Prostate gland (tissue), 2 donors: ENCODE measurements at regions not wholly inside any gene's neighbourhood (a gene's known extent, or its start where the extent isn't known, plus 50 kb on each side); places are given as distances from the start of the nearest gene placed in this dataset.
A peak's percentile ranks its signal among the peaks of the same experiment; 100 is the strongest.

Experiments
- DNase-seq: peaks from one replicate; pipeline ENCODE4 v3.0.0-alpha.2; 2019; ENCODE audit warnings: low spot score
- H3K27ac ChIP-seq, 2 donors: fragments of 200-600 bp; sonication (generic); 2 replicates each; pipeline ENCODE4 v1.5.1; 2017 to 2019
- H3K27me3 ChIP-seq: fragments of 200-600 bp; sonication (generic); replicated peaks from 2 replicates; pipeline ENCODE4 v1.5.1; 2019; ENCODE audit not compliant: insufficient read depth
- H3K36me3 ChIP-seq, 2 donors: fragments of 200-600 bp; sonication (generic); 1 replicate in 1 of 2; 2 replicates in 1 of 2; pipeline versions ENCODE4 v1.5.1 to v1.8.1; 2017 to 2019
- H3K4me1 ChIP-seq: fragments of 200-600 bp; sonication (generic); replicated peaks from 2 replicates; pipeline ENCODE4 v1.5.1; 2019
- H3K4me3 ChIP-seq, 2 donors: fragments of 200-600 bp; sonication (generic); 2 replicates each; pipeline ENCODE4 v1.5.1; 2017 to 2019
- H3K9me3 ChIP-seq: fragments of 200-600 bp; sonication (generic); 2 replicates; pipeline ENCODE4 v1.5.1; 2017
- POLR2A ChIP-seq: fragments of 450-650 bp; IDR thresholded peaks from one replicate; pipeline ENCODE4 v1.6.1; 2016; ENCODE audit warnings: antibody characterized with exemption, mild to moderate bottlenecking
- POLR2AphosphoS5 ChIP-seq: sonication (generic); formaldehyde crosslinking; IDR thresholded peaks from one replicate; pipeline ENCODE4 v1.6.1; 2017; ENCODE audit warnings: antibody characterized with exemption
- WGBS: methylation state at CpG from one replicate; pipeline ENCODE4 v1.1.5; 2018; 5-methylcytosine and 5-hydroxymethylcytosine counted together
- intact Hi-C: fragments of 100-400 bp; cut with DNase I; formaldehyde crosslinking; loops from one replicate; pipeline ENCODE4 v1.14.2; 2022
- TF ChIP-seq, protein P1 (sequence below), 4 experiments: fragments of 200-600 bp in 2 of 4; fragments of 450-650 bp in 2 of 4; sonication (generic) in 2 of 4; IDR thresholded peaks; 1 replicate in 3 of 4; 2 replicates in 1 of 4; pipeline ENCODE4 v1.5.1; 2016 to 2019; ENCODE audit warnings: antibody characterized with exemption in 4 of 4, mild to moderate bottlenecking in 2 of 4, moderate library complexity in 2 of 4

DNA sequence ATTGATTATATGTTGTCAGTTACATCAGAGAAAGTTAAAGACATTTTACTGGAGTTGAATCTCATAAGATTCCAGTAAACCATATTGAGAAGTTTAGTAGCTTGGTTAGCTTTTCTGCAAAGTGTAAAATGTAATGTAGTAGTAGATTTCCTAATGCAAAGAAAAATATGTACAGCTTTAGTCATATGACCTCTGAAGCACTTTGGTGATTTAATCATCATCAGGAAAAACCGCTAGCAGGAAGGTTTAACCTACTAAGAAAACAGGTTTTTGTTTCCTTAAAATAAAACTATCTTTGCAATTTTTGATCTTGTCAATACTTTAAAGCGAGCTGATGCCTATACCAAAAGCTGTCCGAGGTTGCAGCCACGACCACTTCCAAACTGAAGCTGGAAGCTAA lies 364.6 kb upstream of the ZNF385D start:
- no peaks in the 10 kb centered on the region for H3K27me3 ChIP-seq
- TF ChIP-seq POLR2AphosphoS5, result no peak
- TF ChIP-seq, protein P1, sequence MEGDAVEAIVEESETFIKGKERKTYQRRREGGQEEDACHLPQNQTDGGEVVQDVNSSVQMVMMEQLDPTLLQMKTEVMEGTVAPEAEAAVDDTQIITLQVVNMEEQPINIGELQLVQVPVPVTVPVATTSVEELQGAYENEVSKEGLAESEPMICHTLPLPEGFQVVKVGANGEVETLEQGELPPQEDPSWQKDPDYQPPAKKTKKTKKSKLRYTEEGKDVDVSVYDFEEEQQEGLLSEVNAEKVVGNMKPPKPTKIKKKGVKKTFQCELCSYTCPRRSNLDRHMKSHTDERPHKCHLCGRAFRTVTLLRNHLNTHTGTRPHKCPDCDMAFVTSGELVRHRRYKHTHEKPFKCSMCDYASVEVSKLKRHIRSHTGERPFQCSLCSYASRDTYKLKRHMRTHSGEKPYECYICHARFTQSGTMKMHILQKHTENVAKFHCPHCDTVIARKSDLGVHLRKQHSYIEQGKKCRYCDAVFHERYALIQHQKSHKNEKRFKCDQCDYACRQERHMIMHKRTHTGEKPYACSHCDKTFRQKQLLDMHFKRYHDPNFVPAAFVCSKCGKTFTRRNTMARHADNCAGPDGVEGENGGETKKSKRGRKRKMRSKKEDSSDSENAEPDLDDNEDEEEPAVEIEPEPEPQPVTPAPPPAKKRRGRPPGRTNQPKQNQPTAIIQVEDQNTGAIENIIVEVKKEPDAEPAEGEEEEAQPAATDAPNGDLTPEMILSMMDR (IDR thresholded peaks at IDR 0.05), result no peak
- TF ChIP-seq POLR2A, result no peak
- intact Hi-C loops, result loop anchor here (5.0 kb wide), 1 partner anchor 623 kb away; no protein-coding TSS in a partner anchor
- H3K27ac ChIP-seq, result no peak overlapping the region
- no peaks in the 10 kb centered on the region for H3K36me3 ChIP-seq
- 84% methylated on average over 4 of the region's 4 CpGs for WGBS
- no peaks in the 10 kb centered on the region for H3K9me3 ChIP-seq
- H3K4me1 ChIP-seq, result peaks cover 2% of the 10 kb centered on the region
- no peak for DNase-seq
- no peak overlapping the region for H3K4me3 ChIP-seq

DNA sequence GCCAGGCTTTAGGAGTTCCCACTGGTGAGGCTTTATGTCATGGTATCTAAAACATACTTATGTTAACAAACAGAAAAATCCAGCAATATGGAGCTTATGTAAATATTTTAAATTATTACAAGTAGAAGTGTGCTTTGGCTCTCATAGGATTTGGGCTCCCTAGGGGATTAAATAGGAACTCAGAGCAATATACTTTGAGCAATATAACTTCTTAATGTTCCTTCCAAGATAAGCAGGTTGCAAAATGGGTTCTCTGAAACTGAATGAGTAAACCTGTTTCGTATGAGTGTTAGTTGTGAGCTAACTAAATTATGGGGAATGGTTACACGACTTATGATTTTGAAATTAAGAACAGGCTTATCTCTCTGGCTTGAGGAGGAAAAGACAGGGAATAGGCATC lies 366.1 kb upstream of the ZNF385D start:
- intact Hi-C loops, result loop anchor here (5.0 kb wide), 1 partner anchor 625 kb away; no protein-coding TSS in a partner anchor
- 81% methylated on average over 2 of the region's 2 CpGs for WGBS

DNA sequence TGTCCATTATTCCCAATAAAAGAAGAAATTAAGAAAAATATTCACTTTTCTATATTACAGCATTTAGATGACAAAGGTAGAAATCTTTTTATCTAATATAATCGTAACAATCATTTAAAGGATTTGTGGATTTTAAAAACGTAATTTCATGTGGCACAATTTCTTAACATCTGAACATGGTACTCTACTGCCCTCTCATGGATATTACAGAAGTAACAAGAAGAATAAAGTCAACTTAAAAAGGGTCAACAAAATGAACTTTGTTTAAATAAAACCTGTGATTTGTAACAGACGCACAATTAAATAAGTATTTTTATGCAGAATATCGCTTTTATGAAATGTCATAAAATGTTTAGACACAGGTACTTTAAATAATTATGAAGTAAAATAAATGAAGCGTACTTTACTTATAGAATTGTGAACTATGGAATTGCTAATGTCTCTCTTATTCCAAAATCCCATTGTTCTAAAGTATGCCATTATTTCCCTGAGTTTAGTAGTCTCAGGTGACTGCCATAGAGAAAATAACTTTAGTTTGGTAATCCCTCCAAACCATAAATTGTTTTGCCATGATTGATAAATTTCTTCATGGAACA lies 366.8 kb upstream of the ZNF385D start:
- no peaks in the 10 kb centered on the region for H3K36me3 ChIP-seq
- TF ChIP-seq POLR2AphosphoS5 (no peak), POLR2A (no peak)
- TF ChIP-seq, protein P1 (IDR thresholded peaks at IDR 0.05), result peak; percentile 27 to 74 (median 68)
- no peak overlapping the region for H3K27ac ChIP-seq
- H3K27me3 ChIP-seq, result no peaks in the 10 kb centered on the region
- intact Hi-C loops, result loop anchor here (5.0 kb wide), 1 partner anchor 626 kb away; no protein-coding TSS in a partner anchor
- H3K9me3 ChIP-seq, result no peaks in the 10 kb centered on the region
- no peak overlapping the region for H3K4me3 ChIP-seq
- no peaks in the 10 kb centered on the region for H3K4me1 ChIP-seq
- no peak for DNase-seq
- WGBS, result 25% methylated on average over 5 of the region's 5 CpGs

More for the DNA sequence above, 366.1 kb upstream of the ZNF385D start:
- H3K27ac ChIP-seq, result no peak overlapping the region
- TF ChIP-seq POLR2A (no peak), POLR2AphosphoS5 (no peak)
- TF ChIP-seq, protein P1 (IDR thresholded peaks at IDR 0.05), result no peak
- H3K27me3 ChIP-seq, result no peaks in the 10 kb centered on the region
- DNase-seq, result no peak
- no peaks in the 10 kb centered on the region for H3K9me3 ChIP-seq
- no peaks in the 10 kb centered on the region for H3K4me1 ChIP-seq
- no peaks in the 10 kb centered on the region for H3K36me3 ChIP-seq
- no peak overlapping the region for H3K4me3 ChIP-seq

DNA sequence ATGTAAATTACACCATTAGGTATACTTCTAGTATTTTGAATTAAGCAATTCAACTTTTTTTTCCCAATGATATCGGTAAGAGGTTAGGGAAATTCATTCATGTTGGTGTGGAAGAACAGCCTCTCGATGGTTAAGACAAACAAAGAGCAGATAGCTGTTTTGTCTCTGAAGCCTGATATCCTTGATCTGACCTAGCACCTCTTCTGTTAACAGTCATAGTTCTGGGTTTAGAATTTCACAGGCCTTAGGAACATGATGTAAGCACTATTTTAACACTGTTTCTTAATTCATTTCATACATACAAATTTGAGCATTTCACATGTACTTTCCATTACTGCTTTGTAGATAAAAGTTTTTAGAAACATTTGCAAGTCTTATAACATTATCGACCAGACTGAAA lies 367.5 kb upstream of the ZNF385D start:
- DNase-seq, result no peak
- H3K27ac ChIP-seq, result no peak overlapping the region
- H3K27me3 ChIP-seq, result no peaks in the 10 kb centered on the region
- H3K4me3 ChIP-seq, result no peak overlapping the region
- no peaks in the 10 kb centered on the region for H3K9me3 ChIP-seq
- no peaks in the 10 kb centered on the region for H3K4me1 ChIP-seq
- 85% methylated on average over 3 of the region's 3 CpGs for WGBS
- TF ChIP-seq POLR2AphosphoS5 (no peak), POLR2A (no peak)
- TF ChIP-seq, protein P1 (IDR thresholded peaks at IDR 0.05), result no peak
- intact Hi-C loops, result loop anchor here (5.0 kb wide), 1 partner anchor 626 kb away; no protein-coding TSS in a partner anchor
- no peaks in the 10 kb centered on the region for H3K36me3 ChIP-seq

DNA sequence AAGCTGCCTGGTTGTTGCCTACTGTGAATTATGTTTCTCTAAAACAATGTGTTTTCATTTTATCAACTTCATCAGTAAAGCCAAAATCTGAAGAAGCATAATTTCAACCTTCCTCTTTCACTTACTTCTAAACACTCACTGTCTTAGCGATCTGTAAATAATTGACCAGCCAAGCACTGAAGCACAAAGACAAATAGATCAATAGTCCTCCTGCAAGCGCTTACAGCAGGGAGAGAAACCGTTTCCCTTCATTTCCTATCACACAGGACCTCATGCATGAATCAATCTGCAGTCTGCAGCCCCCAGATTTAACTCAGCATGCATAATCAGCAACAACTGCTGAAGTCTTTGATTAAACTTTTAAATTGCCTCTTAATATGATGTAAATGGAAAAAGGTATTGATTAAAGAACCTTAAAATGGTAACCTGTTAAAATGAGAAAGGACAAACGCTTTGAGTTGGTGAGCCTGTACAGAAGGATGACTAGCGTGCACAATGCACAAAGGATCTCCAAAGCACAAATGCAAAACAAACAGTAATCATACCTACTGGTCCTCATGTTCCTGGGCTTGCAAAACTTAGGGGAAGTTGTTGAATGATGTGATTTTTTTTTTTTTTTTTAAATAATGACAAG lies 370.2 kb upstream of the ZNF385D start:
- no peak for TF ChIP-seq POLR2A
- TF ChIP-seq POLR2AphosphoS5, result no peak
- TF ChIP-seq, protein P1 (IDR thresholded peaks at IDR 0.05), result no peak
- Histone ChIP-seq H3K9me3 (no peaks in the 10 kb centered on the region), H3K4me1 (no peaks in the 10 kb centered on the region), H3K36me3 (no peaks in the 10 kb centered on the region), H3K4me3 (no peak overlapping the region), H3K27me3 (no peaks in the 10 kb centered on the region), H3K27ac (no peak overlapping the region)
- intact Hi-C loops, result no loop called here
- 66% methylated on average over 5 of the region's 5 CpGs for WGBS
- no peak for DNase-seq
